GM21360 (cell line): ENCODE measurements at regions not wholly inside any gene's neighbourhood (a gene's known extent, or its start where the extent isn't known, plus 50 kb on each side); places are given as distances from the start of the nearest gene placed in this dataset.
A peak's percentile ranks its signal among the peaks of the same experiment; 100 is the strongest.
"Not testable (repeated sequence)": the region's sequence is repeated elsewhere in the genome, so short reads cannot be mapped to it uniquely, and the experiment has no call there.

Experiments used
- ATAC-seq: cut with Tn5 transposase; IDR thresholded peaks from one replicate; pipeline ENCODE4 v1.9.1; 2021; ENCODE audit warnings: mild to moderate bottlenecking, moderate library complexity; ENCODE audit not compliant: unreplicated experiment

DNA sequence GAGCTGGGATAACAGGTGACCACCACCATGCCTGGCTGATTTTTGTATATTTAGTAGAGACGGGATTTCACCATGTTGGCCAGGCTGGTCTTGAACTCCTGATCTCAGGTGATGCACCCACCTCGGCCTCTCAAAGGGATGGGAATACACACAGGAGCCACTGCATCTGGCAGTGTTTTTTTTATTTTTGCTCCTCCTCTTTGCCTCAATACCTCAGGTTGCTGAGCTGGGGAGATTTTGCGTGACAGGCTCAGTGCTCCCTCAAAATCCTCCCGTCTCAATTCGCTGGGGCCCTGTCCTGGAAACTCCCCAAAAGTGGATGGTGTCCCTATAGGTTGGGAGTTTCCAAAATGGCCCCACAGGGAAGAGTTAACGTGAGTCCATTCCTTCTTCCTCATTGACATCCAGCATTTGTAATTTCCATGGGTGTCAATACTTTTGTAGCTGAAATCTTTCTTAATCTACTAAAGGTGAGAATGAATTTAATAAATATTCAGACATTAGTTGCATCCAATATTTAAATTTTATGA is 71.8 kb downstream of the GGTLC2 start:
- no peak for ATAC-seq

DNA sequence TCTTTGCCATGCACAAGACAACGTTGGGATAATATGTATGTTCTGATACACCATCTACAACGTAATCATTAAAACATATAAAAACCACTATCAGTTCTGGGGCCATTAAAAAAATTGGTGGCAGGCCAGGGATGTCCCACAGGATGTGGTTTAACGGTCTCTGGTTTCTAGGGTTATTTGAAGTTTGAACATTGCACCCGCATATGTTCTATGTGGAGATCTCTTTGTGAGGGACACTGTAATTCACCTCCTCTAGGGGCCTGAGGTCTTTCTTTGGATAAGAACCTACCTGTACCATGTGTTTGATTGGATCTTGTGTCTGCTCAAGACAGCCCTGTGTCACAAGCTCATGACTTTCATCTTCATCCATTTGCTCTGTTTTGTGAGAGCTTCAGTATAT is 73.2 kb downstream of the GGTLC2 start:
- ATAC-seq = no peak

DNA sequence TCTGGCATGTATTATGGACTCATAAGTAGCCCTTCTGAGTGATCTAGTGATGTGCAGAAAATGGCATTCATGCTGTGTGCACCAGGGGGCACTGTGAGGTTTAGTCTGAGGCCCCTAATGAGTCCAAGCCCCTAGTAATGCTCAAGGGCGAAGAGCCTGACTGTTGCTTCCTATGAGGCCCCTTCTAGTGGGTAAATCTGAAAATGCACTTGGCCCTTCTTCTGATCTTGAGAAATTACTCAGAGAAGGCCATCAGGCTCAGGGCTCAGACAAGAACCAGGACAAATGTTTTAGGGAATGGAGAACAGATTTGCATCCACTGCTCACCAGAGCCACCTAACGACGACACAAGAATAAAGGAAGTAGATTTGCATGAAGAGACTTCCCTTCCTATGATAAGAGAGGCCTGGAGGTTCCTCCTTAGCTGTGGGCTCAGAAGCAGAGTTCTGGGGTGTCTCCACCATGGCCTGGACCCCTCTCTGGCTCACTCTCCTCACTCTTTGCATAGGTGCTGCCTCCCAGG is 75.8 kb downstream of the GGTLC2 start:
- ATAC-seq = peak; percentile 48

DNA sequence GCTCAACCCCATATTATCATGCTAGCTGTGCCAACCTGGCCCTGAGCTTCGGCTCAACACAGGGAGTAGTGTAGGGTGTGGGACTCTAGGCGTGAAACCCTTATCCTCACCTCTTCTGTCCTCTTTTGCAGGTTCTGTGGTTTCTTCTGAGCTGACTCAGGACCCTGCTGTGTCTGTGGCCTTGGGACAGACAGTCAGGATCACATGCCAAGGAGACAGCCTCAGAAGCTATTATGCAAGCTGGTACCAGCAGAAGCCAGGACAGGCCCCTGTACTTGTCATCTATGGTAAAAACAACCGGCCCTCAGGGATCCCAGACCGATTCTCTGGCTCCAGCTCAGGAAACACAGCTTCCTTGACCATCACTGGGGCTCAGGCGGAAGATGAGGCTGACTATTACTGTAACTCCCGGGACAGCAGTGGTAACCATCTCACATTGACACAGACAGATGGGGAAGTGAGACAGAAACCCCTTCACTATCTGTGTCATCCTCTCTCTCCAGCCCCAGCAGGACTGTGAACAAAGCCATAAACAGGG is 76.4 kb downstream of the GGTLC2 start:
- ATAC-seq = peak; percentile 55

DNA sequence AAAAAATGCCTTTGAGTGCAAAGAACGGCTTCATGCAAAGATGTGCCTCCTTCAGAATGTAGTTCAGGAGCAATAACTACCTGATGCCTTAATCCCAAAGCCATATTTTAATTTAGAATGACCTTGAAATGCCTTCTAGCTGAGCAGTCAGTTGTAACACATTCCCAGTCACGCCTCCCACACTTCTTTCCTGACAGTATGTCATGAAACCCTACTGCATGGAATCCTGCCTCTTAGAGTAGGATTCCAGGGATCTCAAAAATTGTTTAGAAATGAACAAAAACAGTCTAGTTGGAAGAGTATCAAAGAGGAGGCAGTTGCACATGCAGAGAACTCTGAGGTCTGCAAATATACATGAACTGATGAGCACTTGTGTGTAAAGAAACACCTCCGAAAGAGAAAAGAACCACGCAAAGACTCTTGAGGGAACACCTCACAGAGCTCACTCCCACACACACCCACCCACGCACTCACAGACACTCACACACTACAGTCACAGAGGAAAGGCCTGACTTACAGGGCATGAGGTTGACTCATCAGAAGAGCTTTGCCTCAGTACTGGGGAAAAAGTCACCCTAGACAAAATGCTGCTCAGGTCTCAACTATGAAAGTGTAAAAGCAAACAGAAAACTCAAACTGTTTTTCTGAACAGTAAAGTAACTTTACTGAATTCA is 77.4 kb downstream of the GGTLC2 start:
- ATAC-seq = no peak

DNA sequence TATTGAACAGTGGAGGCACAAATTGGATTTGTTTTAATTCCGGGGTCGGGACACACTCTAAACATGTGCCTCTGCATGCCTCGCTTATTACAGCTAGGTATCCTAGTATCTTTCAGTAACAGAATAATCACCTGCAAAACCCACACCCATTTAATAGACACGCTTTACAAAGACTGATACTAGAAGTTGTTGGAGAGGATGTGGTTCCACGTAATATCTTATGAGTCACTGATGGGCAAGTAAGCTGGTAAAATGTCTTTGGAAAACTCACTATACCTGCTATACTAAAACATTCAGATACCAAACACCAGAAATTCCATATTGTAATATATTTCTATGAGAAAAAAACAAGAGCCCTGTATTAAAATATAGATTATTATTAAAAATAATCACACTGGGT is 84.0 kb downstream of the GGTLC2 start:
- ATAC-seq = no peak

DNA sequence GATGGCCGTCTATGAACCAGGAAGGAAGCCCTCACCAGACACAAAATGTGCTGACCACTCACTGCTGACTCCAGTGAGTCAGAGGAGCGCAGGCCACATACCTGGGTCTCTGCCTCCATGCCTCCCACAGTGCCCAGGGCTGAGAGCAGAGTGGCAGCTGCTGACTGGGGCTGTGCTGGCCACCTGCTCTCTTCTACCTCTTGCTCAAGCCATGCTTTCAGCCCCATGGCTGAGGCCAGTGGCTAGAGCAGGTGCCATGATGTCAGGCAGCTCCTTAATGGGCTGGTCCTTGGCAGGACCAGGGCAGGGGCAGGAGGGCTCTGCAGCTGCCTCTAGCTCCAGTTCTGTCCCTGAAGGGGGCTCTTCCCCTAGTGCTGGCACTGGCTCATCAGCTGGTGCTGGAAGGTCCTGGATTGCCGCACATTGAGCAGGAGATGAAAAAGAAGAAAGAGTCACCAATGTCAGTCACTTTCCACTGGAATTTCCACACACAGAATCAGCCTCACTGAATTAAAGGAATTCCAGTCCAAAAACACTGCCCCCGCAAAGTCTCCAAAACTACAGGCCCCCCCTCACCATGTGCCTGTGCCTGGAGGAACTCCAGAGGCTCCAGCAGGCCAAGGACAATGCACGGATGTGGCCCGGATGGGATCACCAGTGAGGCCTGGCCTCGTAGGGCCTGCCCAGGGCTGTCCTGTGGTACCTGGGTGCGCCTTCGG is 86.4 kb downstream of the GGTLC2 start:
- no peak for ATAC-seq

DNA sequence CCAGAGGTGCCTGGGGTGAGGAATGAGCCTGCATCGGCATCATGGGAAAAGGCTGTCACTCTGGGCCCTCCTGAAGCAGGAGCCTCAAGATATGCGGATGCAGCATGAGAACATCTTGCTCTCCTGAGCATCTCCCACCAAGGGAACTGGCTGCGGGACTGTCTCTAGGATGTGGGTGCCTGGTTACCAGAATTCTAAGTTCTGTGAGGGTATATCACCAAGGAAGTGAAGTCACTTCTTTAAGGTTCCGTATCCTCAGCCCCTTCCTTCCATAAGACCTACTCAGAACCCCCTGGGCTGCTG is 86.9 kb downstream of the GGTLC2 start:
- ATAC-seq = no peak

DNA sequence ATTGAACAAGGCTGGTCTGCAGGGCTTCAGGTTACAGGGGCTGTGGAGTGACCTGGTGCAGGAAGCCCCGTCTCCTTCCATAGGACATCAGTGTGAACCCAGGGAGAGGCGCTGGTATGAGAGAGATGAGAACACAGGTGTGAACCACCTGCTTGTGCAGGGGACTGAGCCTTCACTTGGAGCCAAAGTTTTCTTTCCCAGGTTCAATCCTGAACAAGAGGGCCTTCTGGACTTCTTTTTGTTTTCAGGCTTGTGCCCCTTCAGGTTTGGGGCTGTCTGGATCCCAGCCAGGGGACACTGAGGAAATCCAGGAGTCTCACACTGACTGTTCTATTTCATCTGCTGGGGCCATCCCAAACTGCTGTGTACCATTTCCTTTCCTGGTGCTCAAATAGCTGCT is 88.6 kb downstream of the GGTLC2 start:
- ATAC-seq = not testable (repeated sequence)

DNA sequence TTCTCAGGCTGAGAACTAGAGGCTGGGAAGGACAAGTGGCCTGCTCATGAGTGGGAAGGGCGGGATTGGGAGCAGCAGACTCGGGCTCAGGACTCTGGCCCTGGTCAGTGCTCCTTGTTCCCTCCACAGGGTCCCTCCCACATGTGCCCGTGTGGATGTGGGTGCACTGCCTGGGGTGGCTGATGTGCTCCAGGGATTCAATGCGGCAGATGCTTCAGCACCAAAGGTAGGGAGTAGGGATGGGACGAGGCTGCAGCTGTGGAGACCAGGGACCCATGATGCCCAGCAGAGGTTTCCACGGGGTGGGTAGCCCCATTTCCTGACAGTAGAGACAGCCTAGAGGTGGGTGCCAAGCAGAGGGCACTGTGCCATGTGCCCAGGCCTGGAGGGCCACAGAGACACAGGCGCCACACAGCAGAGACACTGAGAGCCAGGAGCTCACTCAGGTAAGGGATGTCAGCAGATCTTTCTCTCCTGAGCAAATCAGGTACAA is 89.5 kb downstream of the GGTLC2 start:
- no peak for ATAC-seq

DNA sequence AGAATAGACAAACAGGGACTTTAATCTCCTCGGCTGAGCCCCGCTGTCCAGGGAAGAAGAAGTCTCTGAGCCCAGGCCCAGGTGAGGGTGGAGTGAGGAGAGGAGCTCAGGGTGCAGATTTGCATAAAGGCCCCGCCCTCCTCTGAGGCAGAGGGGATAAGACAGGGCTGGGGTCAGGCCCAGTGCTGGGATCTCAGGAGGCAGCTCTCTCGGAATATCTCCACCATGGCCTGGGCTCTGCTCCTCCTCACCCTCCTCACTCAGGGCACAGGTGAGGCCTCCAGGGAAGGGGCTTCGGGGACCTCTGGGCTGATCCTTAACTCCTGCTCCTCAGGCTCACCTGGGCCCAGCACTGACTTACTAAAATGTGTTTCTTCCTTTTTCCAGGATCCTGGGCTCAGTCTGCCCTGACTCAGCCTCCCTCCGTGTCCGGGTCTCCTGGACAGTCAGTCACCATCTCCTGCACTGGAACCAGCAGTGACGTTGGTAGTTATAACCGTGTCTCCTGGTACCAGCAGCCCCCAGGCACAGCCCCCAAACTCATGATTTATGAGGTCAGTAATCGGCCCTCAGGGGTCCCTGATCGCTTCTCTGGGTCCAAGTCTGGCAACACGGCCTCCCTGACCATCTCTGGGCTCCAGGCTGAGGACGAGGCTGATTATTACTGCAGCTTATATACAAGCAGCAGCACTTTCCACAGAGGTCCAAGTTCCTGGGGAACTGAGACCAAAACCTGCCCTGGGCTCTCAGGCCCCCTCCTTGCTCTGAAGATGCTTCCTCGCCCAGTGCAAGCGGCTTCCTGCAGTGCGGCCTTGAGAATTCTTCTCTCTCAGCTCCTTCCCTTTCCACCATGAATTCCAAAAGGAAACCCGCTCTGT is 90.2 kb downstream of the GGTLC2 start:
- not testable (repeated sequence) for ATAC-seq

DNA sequence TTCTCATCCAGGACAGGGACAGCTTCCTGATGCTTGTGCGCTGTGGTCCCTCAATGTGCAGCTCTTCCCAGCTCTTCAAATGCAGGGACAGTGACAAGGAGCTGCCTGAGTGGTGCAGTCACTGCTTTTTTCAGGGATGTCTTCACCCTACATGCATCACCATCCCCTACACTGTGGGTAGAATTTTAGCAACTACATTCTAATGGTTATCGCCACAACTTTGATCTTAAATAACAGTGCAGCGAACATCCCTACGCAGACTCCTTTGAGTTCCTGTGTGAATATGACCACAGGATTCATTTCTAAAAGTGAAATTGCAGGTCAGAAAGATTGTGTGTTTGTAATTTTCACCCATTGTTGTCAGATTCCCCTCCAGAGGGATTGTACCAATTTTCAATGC is 90.9 kb downstream of the GGTLC2 start:
- ATAC-seq = not testable (repeated sequence)

DNA sequence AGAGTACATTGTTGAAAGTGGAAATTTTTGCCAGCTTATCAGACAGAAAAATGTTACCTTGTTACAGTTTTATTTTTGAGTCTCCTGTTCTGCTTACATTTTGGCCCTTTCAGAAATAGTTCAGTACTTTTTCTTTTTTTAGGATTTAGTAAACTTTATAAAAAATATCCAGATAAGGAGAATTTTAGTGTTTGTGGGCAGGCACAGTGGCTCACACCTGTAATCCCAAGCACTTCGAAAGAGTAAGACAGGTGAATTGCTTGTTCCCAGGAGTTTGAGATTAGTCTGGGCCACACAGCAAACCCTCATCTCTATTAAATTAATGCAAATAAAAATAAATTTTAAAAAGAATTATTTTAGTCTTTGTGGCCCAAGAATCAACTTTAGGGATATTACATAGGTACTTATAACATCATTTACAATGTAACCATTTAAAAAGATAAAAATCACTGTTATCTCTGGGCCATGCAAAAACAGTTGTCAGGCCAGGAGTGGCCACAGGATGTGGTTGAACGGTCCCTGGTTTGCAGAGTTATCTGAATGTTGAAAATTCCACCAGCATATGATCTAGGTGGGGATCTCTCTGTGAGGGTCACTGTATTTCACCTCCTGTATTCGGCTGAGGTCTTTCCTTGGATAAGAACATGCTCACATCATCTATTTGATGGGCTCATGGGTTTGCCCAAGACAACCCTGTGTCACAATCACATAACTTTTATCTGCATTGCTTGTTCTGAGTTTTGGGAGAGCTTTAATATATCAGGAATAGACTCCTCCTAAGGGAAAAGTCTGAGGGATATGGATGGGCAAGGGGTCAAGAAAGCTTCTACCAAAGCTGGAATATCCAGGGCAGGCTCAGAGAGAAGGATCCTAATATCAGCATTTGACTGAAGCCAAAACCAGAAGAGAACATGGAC is 91.5 kb downstream of the GGTLC2 start:
- no peak for ATAC-seq

DNA sequence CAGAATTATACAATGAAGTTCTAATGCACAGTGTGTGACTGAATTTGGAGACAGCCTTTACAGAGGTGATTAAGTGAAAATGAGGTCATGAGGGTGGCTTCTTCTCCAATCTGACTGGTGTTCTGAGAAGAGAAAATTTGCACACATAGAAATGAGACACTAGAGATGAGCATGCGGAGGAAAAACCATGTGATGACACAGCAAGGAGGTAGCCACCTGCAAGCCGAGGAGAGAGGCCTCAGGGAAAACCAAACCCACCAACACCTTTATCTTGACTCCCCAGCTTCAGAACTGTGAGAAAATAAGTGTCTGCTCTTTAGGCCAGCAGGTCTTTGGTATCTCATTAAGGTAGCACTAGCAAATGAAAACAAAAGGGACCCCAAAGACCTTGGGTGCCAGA is 93.2 kb downstream of the GGTLC2 start:
- no peak for ATAC-seq

DNA sequence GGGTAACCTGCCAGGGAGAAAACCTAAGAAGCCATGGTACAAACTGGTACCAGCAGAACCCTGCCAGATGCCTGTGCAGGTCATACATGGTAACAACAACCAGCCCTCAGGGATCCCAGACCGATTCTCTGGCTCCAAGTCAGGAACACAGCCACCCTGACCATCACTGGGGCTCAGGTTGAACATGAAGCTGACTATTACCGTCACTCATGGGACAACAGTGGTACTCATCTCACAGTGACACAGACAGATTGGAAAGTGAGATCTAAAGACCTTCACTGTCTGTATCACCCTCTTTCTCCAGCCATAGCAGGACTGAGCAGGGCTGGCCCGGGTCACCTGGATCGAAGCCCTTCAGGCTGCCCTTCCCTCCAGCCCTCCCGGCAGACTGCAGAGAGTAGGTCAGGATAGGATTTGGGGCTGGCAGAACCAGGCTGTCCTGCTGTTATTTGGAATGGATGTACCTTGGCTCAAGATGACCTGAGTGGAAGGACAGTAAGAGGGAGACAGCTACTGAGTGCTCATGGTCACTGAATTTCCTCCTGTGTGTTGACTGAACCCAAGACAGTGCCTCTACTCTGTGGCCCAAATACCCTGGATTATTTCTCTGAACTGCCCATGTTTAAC is 94.7 kb downstream of the GGTLC2 start:
- ATAC-seq = no peak

DNA sequence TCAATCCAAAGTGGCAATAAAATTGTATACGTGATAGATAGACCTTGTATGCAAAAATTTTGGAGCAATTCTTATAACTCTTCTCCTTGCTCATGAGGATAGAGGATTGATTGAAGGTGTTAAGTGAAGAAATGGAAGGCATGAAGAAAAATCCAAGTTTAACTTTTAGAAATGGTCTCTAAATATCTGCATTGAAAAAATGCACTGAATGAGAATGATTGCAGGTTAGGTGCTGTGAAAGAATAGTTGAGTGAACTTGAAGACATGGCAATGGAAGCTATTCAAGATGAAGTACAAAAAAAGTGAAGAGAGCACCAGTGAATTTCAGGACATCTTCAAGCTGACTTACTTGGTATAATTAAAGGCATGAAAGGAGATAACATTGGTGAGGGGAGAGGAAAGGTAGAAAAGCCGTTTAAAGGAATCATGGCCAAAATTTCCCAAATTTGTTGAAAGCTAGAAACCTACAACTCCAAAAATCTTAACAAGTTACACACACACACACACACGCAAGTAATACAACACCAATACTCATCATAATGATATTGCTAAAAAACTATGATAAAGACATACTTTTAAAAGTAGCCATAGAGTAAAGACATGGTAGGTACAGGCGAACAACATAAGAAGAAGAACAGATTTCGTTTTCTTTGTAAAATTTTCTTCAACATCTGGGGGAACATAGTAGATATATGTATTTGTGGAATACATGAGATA is 96.3 kb downstream of the GGTLC2 start:
- ATAC-seq = no peak

DNA sequence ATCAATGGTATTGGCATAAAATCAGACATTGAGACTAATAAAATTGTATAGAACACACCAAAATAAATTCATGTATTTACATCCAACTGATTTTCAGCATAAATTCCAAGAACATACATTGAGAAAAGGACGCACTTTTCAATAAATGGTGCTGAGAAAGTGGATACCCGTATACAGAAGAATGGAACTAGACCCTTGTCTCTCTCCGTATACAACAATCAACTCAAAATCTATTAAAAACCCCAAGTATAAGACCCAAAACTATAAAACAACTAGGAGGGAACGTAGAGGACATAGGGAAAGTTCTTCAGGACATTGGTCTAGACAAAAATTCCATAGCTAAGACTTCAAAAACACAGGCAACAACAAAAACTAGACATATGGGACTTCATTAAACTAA is 97.4 kb downstream of the GGTLC2 start:
- ATAC-seq = no peak

DNA sequence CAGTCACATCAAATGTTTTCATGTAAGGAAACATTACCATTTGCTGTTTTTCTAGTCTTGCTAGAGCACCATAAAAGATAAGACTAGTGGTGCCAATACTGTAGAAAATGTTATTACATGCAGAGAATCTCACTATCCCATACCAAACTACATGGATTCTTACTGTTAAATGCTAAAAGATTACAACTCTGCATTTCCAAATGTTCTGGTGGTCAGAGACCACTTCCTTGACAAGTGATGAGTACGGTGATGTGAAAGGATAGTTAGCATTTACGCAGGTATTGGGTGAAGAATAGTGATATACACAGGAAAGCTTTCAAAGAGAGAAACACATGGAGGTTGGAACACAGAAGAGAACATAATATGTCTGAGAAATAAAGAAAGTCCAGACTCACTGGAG is 98.2 kb downstream of the GGTLC2 start:
- no peak for ATAC-seq
